ENCODE measurements at regions not wholly inside any gene's neighbourhood (a gene's known extent, or its start where the extent isn't known, plus 50 kb on each side); places are given as distances from the start of the nearest gene placed in this dataset.

DNA sequence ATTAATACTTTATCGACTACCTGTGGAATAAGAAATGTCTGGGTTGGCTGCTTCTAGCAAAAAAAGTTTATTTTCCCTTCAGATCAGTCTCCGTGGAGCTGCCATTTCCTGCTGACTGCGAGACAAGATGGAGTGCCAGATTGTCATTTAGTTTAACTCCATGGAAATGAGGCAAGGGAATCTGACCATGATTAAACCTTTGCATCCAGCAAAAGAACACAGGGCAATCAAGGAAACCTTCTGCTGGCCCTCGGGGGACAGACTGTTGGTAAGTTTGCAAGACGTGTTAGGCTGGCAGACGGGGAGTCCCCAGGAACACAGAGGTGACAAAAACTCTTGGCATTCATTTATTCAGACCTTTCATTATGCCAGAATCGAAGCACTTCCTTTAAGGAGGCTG lies 52.2 kb upstream of the SPACA1 start:
- no peak for DNase-seq

DNA sequence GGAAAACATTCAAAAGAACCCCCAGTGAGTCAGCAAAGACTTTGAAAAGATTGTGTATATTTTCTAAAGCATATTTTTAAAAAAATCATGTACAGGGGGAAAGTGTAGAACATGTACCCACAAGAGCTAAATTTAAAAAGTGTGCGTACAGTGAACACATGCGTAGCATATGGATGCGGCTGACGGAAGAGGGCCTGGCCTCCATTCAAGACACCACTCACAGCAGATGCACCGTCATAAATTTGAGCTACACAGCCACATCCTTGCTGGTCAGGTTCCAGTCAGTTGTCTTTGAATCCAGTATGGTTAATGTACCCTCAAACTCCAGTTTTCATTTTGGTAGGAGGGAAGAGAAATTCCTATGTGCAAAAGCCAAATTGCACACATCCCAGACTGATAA lies 54.3 kb upstream of the SPACA1 start:
- no peak for DNase-seq

DNA sequence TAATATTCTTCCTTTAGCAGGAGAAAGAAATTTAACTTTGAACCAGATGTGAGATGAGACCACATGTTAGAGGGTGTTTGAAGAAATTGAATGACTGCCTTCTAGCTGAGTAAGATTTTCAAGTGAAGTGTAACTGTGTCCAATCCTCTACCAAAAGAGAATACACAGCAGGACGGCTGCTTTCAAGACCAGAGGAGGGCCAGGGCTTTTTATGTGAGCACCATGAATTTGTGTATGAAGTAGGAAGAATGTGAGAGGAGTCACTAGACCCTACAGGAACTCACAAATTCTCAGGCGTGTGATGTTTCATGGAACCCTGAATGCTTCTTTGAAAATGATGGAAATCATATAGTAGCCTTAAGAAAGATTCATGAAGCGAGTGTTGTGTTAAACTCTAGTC lies 56.8 kb upstream of the SPACA1 start:
- DNase-seq: no peak

DNA sequence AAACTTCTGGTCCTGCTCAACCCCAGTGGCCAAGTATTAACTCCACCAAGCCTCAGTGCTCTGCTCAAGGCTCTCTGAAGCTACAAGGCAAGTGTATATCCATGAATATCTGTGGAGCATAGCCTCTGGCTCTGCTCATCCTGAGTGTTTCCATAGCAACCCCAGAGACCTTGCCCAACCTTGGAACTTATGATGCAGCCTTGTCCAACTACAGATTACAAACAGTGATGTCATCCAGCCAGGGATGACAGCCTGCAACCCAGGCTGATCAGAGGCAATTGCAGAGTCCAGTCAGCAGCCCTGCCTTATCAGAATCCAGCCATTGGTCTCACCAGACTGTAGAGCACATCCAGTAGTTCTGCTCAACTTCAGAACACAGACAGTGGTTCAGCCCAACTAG lies 65.5 kb upstream of the SPACA1 start:
- no peak for DNase-seq

DNA sequence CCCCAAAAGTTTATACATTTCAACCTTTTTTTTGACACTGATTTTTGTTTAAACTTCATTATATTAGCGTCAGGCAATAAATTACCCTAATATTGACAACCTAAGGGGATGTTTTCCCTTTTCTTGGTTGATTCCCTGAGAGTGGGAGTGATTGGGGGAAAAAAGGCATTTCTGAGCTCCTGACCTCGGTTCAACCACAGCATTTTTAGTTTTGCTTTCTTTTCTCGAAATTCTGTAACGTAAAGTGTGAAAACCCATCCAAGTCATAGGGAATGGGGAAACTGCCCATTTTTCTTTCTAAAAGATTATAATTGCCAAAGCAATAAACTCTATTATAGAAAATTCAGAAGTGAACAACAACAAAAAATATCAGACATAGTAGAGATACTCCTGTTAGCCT lies 67.9 kb upstream of the SPACA1 start:
- DNase-seq: no peak

DNA sequence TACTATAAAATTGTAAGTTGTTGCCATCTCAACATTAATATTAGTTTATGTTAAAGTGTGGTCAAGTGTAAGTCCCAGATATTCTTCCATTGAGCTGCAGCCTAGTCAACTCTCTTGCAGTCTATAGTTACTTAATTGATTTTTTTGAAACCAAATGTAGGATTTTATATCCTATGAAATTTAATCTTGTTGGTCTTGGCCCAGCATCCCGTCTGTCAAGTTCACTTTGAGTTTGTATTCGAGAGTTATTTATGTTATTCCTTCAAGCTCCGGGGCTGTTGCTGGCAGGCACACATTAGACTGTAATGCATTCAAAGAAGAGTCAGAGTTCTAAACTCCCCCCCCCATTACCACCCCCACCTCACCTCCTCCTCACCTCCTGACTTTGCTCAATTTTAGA lies 71.0 kb upstream of the SPACA1 start:
- no peak for DNase-seq

DNA sequence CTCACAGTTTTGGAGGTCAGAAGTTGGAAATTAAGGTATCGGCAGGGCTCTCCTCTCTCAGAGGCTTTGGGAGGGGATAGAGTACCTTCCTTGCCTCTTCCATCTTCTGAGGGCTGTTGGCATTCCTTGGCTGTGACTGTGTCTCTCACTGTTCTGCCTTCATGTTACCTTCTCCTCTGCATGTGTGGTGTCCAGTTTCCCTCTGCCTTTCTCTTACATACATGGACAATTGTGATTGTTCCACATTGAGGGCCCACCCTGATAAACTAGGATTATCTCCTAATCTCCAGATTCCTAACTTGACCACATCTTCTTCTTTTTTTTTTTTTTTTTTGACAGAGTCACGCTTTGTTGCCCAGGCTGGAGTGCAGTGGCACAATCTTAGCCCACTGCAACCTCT lies 72.1 kb upstream of the SPACA1 start:
- DNase-seq: no peak

DNA sequence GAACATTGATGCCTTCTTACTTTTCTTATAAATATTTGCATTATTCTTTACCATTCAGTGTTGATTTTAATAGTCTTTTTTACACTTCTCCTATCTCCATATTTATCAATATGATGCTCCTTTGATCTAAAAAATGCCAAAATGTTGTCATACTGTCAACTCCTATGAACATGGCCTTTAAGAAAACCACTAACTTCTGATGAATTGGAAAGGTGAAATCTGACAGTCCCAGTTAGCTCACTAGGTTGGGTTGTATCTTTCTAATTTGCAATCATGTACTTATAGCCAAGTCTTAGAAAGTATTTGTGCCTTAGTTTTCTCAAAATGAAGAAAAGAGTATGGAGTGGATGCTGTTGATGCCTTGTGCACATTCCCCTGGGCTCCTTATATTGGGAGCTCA lies 75.4 kb upstream of the SPACA1 start:
- DNase-seq: no peak

DNA sequence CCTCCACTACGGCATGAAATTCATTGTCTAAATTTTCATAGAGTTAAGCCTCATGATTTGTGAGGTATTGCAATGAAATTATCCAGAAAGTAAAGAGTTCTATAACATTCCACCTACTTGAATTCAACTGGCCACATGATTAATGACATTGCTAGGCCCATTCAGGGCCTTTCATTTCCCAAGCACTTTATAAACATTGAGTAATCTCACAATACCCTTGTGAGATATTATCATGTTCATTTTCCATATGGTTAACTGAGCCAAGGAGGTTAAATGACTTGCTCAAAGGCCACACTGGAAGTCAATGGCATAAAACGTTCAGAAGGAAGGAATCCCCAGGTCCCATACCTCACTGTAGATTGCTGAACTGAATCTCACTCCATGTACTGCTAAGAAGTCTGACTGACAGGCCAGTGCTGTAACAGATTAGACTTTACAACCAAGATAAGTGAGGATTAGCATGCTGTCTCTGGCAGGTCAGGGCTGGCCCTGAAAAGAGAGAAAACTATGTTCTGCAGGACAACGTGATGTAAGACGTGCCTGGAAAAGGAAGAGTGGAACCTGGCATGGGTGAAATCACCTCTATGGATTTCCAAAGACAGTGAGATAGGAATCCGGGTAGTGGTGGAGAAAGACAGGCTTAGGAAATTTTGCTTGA lies 75.9 kb upstream of the SPACA1 start:
- peak; percentile 71 for DNase-seq

DNA sequence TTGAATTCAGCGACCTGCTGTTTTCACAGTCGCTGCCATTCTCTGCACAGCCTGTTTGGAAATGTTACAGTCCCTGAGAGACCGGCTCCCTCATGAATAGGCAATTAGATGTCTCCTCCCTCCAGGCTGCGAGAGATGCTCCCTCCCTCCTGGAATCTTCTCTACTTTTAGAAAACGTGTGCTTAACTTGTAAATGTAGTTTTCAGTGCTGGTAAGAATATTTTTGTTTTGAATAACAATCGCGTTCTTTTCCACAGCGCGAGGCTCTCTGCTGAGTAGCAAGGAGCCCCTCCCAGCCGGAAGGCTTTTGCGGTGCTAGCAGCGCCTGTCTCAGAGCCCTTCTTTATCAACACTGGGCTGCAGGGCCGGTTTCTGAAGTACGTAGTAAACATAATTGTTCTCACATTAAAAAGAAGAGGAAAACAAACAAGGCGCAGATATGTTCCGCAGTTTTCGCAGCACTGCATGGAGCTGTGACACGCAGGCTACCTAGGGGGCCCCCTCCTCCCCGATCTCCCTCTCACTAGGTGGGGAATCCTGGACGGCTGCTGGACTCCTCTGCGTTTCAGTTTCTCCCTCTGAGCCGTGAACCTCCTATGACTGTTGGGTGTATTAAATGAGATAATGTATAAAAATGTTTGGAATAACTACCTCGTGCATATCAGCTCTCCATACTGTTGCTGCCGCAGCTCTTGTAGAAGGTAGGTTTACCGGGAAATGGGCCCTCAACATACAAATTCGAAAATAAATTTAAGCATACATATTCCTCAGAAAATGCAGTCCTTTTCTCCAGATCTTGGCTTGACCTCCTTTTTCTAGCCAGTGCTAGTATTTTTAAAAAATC lies 79.0 kb upstream of the SPACA1 start:
- no peak for DNase-seq

DNA sequence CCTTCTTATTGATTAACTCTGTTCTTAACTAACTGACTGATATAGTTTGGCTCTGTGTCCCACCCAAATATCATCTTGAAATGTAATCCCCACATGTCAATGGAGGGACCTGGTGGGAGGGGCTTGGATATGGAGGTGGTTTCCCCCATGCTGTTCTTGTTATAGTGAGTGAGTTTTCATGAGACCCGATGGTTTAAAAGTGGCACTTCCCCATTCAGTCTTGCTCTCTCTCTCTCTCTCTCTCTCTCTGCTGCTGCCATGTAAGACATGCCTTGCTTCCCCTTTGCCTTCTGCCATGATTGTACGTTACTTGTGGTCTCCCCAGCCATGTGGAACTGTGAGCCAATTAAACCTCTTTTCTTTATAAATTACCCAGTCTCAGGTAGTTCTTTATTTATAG lies 81.8 kb upstream of the SPACA1 start:
- DNase-seq: peak; percentile 13

DNA sequence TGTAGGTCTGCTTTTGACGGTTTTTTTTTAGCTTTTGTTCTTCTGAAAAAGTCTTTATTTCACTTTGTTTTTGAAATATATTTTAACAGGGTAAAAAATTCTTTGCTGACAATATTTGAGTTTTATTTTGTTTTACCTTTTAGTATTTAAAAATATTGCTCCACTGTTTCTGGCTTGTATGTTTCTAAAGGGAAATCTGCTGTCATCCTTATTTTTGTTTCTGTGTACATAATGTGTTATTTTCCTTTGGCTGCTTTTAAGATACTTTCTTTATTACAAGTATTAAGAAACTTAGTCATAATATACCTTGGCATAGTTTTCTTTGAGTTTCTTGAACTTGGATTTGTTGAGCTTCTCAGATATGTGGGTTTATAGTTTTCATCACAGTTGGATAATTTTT lies 88.6 kb upstream of the SPACA1 start:
- DNase-seq: no peak

DNA sequence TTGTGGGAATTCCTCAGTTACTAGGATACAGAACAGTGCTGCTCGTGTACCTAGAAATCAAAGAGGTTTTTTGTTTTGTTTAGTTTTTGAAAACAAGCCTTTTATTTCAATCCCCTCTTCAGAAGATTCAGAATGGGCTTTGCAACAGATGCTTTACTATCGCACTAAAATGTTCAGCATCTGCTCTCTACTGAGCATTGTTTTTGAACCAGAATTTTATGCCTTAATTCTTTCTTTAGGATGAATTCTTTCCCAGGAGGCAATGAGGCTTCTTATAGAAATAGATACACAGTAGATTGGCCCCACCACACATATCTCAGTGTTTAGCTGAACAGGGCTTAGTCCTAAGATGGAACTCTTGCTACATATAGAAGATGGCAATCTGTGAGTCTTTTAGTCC lies 95.9 kb upstream of the SPACA1 start:
- no peak for DNase-seq

DNA sequence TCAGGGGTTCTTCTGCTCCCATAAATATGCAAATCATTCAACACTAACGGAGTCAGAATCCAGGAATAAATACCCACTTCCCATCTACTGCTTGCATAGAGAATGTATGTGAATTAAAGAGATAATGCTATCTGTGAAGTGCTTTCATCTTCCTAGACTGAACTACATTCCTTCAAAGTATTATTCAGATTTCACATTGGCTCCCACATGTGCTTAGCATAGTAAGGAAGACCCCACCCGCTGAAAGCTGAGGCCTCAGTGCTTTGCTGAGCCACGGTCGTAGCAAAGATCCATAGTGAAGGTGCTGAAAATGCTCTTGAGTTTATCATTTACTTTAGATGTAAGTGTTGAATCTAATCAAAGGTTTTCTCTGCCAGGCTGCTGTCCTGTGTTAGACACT lies 97.0 kb upstream of the SPACA1 start:
- DNase-seq: no peak

DNA sequence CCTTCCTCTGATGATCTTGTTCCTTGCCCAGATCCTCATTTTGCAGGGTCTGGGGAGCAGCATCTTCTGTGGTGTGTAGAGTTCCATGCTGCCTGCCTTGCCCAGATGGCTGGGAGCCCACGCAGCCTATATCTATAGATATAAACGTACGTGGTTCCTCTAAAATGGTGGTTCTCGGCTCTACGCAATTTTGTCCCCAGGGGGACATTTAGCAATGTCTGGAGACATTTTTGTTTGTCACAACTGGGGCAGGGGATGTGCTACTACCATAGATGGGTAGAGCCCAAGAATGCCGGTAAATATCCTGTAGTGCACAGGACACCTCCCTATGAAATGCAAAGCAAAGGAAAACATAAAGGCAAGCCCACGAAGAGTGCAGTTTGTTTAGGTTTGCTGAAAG lies 98.4 kb upstream of the SPACA1 start:
- no peak for DNase-seq

DNA sequence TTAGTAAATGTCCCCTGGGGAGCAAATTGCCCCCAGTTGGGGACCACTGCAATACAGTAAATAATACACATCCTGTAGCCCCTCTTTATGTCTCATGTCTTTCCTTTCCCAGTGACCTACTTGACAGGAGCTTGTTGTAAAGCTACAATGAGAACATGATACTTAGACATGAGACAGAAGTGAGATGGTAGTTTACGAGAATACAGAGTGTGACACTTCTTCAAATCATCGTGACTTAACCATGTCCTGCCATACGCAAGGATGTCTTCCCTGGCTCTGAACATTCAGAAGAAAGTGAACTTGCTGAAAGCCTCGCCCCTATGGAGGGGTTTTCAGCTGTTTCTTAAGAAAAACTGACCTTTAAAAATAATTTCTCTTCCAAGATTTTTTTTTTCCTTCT lies 101.0 kb upstream of the SPACA1 start:
- DNase-seq: no peak

DNA sequence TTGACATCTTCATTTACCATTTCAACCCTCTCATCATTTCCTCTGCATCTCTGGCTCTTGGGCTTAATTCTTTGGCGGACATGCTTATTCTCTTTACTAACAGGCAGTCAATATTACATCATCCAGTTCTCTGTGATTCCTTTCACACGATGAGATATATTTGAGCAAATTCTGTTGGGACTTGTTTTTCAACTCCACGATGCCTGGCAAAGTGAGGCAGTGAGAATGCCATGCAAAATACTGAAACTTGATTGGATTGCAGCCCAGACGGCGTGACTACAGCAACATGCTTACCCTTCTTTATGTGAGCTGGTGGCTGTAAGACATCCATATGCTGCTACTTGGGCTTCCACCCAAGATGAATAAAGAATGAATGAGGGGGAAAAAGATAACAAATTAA lies 101.7 kb upstream of the SPACA1 start:
- peak; percentile 35 for DNase-seq

DNA sequence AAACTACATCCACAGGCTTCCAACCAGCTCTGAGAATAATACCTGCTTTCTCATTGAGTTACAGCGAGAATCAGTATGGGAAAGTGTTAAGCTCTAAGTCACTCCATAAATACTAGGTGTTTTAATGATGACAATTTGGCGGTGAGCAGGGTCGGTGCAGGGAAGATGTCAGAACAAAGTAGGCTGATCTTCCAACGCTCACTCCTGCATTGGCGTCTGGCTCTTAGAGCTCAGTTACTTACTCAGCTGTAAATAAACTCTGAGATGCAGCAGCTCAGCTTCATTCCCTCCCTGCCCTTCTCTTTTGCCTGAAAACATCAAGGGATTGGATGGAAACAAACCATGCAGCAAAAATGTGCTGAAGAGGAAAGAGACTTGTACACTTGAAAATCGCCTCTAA lies 102.5 kb upstream of the SPACA1 start:
- DNase-seq: peak; percentile 39

DNA sequence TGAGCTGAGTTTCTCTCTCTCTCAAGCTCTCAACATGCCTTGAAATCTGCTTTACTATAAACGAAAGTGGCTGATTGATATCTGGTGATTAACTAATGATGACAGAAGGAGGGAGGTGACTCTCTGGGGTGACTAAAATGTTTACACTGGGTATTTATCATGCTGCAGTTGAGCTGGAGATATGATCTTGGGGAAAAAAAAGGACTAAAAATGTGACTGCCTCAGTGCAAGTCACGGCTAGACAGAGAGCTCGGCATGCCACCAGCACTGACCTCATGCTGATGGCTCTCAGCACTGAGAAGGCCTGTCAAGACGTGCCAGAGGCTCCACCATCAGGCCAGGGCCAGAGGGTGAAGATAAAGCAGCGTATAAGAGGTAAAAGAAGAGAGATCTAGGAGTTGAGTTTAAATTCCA lies 103.1 kb upstream of the SPACA1 start:
- DNase-seq: peak; percentile 62

DNA sequence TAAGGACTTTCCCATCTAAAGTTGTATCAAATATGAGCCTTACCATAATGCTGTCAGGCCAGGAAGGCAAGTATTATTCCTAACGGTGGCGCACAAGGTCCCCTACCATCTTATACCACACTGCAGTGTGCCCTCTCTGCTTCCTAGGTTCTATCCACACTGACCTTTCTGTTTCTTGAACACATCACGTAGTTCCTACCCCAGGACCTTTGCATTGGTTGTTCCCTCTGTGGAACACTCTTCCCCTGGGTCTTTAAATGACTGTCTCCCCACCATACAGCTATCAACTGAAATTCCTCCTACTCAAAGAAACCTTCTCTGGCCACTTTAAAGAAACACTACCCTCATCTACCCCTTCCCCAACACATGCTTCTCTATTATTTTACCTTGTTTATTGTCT lies 104.5 kb upstream of the SPACA1 start:
- no peak for DNase-seq

DNA sequence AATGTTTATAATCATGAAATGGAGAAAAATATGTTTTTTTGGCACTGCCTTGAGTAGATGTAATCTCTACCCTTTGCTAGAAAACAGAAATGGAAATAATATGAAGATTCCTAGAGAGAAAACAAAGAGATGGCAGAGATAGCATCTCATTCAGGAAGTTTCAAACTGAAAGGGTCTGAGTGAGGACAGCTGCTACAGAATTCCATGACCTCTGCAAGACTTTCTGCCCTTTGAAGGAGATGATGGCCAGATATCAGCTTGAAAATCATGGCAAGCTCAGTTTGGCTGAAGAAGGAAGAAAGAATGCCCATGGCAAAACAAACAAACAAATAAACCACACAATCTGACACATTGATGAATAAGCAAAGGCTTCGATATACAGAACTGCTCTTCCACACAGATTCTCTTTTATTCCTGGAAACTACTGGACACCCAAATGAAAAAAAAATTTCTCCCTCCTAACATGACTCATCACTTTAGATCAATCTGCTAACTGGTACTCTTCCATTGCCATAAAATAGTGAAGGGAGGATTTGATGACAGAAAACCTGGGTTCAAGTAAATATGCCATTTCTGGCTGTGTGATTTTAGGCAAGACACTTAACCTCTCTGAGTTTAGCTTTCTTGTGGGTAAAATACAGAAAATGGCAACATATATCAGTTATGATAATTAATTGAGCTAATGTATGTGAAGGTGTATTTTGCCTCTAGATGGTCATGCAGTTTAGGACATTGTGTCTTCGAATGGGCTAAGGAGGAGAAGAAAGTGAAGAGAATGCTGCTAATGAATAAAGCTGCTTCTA lies 105.9 kb upstream of the SPACA1 start:
- DNase-seq: no peak

DNA sequence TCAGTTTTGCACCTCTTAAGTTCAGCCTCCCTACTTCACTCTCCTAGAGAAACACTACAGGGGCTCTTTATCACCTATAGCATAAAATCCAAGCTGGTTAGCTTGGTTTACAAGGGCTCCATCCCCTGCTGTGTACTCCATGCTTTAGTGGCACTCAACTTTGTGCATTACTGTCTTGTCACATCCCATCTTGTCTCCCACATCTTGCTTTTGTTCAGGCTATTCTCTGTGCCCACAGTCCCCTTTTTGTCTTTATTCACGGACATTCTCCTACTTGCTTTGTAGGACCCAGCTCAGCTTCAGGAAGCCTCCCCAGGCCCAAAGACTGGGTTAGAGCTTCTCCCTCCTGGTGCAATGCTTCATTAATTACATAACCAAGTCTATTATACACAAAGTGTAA lies 107.9 kb upstream of the SPACA1 start:
- no peak for DNase-seq

DNA sequence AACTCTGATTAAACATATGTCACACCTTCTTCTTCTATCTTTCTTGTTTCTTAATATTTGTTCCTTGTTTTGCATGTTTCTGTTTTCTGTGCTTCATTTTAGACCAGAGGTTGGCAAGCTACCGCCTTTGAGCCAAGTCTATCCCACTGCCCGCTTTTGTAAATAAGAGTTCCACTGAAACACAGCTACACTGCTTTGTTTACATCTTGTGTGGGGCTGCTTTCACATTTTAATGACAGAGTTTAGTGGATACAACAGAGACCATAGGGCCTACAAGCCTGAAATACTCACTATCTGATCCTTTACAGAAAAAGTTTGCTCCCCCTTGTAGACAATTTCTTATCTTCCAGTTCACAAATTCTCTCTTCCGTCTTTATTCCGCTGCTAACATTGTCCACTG lies 109.4 kb upstream of the SPACA1 start:
- no peak for DNase-seq

DNA sequence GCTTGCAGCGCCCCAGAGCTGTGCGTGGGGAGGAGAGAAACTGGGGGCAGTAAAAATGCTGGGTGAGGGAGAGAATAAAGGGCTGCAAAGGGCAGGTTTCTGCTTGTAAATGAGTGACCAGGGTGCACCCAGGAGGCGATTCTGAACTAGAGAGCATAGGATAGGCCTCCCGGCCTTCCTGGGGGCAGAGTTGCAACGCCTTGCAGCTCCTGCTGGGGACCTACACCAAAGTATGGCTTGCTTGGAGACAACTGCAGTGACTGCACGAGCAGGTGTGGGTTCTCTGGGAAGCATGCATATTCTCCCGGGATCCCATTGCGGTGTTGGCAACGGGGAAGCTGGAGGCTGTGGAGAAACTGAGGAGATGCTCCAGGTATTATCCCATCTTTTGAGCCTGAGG lies 111.6 kb upstream of the SPACA1 start:
- no peak for DNase-seq

Measured in NCI-H82 (cell line).